Stomach (tissue), 8 donors: ENCODE measurements at regions not wholly inside any gene's neighbourhood (a gene's known extent, or its start where the extent isn't known, plus 50 kb on each side); places are given as distances from the start of the nearest gene placed in this dataset.

Source experiments
- DNase-seq, 2 donors: peaks; one replicate each; pipeline versions ENCODE4 v3.0.0 to v3.0.0-alpha.2; 2013 to 2019
- H3K27ac ChIP-seq, 5 donors: fragments of 200-600 bp in 4 of 5; sonication (generic) in 4 of 5; one replicate each; pipeline ENCODE4 v1.5.1; 2013 to 2019; ENCODE audit warnings: mild to moderate bottlenecking in 1 of 5, moderate library complexity in 1 of 5
- H3K27me3 ChIP-seq, 3 donors: fragments of 200-600 bp; sonication (generic); one replicate each; pipeline ENCODE4 v1.5.1; 2017 to 2019; ENCODE audit warnings: mixed run types in 1 of 3
- H3K36me3 ChIP-seq, 4 donors: fragments of 200-600 bp; sonication (generic); 1 replicate in 3 of 4; 2 replicates in 1 of 4; pipeline ENCODE4 v1.5.1; 2016 to 2019
- H3K4me1 ChIP-seq, 4 donors: fragments of 200-600 bp; sonication (generic); one replicate each; pipeline ENCODE4 v1.5.1; 2016 to 2019
- H3K4me3 ChIP-seq, 4 donors: fragments of 200-600 bp; sonication (generic) in 3 of 4; one replicate each; pipeline ENCODE4 v1.5.1; 2016 to 2019; ENCODE audit warnings: mild to moderate bottlenecking in 1 of 4
- H3K9me3 ChIP-seq, 4 donors: fragments of 200-600 bp; sonication (generic); one replicate each; pipeline ENCODE4 v1.5.1; 2016 to 2019
- CTCF ChIP-seq, 7 experiments: fragments of 450-650 bp in 4 of 7; fragments of 200-600 bp in 3 of 7; sonication (generic) in 3 of 7; IDR thresholded peaks; one replicate each; pipeline ENCODE4 v1.5.1; 2016 to 2019; ENCODE audit warnings: antibody characterized with exemption in 7 of 7, control low read depth in 2 of 7, mild to moderate bottlenecking in 1 of 7
- EP300 ChIP-seq: sonication (generic); formaldehyde crosslinking; IDR thresholded peaks from one replicate; pipeline ENCODE4 v1.6.1; 2017; ENCODE audit warnings: antibody characterized with exemption
- POLR2A ChIP-seq, 4 donors: fragments of 450-650 bp; IDR thresholded peaks; one replicate each; pipeline ENCODE4 v1.6.1; 2016; ENCODE audit warnings: antibody characterized with exemption in 4 of 4, control low read depth in 2 of 4, mild to moderate bottlenecking in 1 of 4, moderate library complexity in 1 of 4
- POLR2AphosphoS5 ChIP-seq, 3 donors: sonication (generic); formaldehyde crosslinking; IDR thresholded peaks; one replicate each; pipeline ENCODE4 v1.6.1; 2016; ENCODE audit warnings: antibody characterized with exemption in 3 of 3
- WGBS, 5 donors: extraction: QIAGEN DNeasy Blood & Tissue Kit in 3 of 5; methylation state at CpG; one replicate each; pipeline versions ENCODE4 v1.1.5 to v1.1.7; 2013 to 2018; 5-methylcytosine and 5-hydroxymethylcytosine counted together
- intact Hi-C: fragments of 100-400 bp; cut with DNase I; formaldehyde crosslinking; loops from one replicate; pipeline ENCODE4 v1.15.1; 2023; ENCODE audit warnings: low total_unique reads
- donor health status: healthy with polysubstance abuse.
- donor health status: Bipolar disorder and iron deficiency.
- donor health status: healthy.

GRCh38 chr5:174317256-174317894, 271.9 kb downstream of the NSG2 start:
- Histone ChIP-seq H3K27ac (no peak overlapping the region), H3K27me3 (peaks cover 0 to 75% (median 22%) of the 10 kb centered on the region in 3 donors), H3K36me3 (no peaks in the 10 kb centered on the region), H3K4me3 (no peak overlapping the region), H3K9me3 (no peaks in the 10 kb centered on the region), H3K4me1 (peaks cover 0 to 2% (median under 1%) of the 10 kb centered on the region in 4 donors)
- WGBS, 5 donors = 10 to 27% (median 17%) methylated on average over 11 of the region's 11 CpGs
- DNase-seq = peak in 1 of 2 donors; percentile 73
- intact Hi-C loops = loop anchor here (10.0 kb wide), 2 partner anchors 263 to 1023 kb away; no protein-coding TSS in a partner anchor
- no peak for TF ChIP-seq POLR2AphosphoS5 (IDR thresholded peaks at IDR 0.05)
- TF ChIP-seq POLR2A (IDR thresholded peaks at IDR 0.05) = no peak
- peak in 5 of 7 experiments; percentile 31 to 47 (median 36) for TF ChIP-seq CTCF (IDR thresholded peaks at IDR 0.05)
- no peak for TF ChIP-seq EP300

- DNase-seq = no peak
- H3K27me3 ChIP-seq = peaks cover 0 to 73% (median 21%) of the 10 kb centered on the region in 3 donors
- no peak overlapping the region for H3K27ac ChIP-seq
- TF ChIP-seq CTCF (IDR thresholded peaks at IDR 0.05) = no peak
- no peak for TF ChIP-seq POLR2A (IDR thresholded peaks at IDR 0.05)
- no peak for TF ChIP-seq POLR2AphosphoS5 (IDR thresholded peaks at IDR 0.05)
- no peak for TF ChIP-seq EP300
- H3K4me1 ChIP-seq = no peaks in the 10 kb centered on the region
- no peaks in the 10 kb centered on the region for H3K36me3 ChIP-seq
- intact Hi-C loops = loop anchor here (10.0 kb wide), 2 partner anchors 264 to 1024 kb away; no protein-coding TSS in a partner anchor
- no peak overlapping the region for H3K4me3 ChIP-seq
- no peaks in the 10 kb centered on the region for H3K9me3 ChIP-seq
These were observed 273.1 kb downstream of the NSG2 start for GRCh38 chr5:174318578-174318977.

- peaks cover 0 to 71% (median 21%) of the 10 kb centered on the region in 3 donors for H3K27me3 ChIP-seq
- H3K4me3 ChIP-seq = no peak overlapping the region
- WGBS, 5 donors = 75 to 82% (median 81%) methylated on average over 8 to 9 of the region's 9 CpGs
- no peaks in the 10 kb centered on the region for H3K9me3 ChIP-seq
- H3K4me1 ChIP-seq = no peaks in the 10 kb centered on the region
- no peak for DNase-seq
- H3K36me3 ChIP-seq = no peaks in the 10 kb centered on the region
- intact Hi-C loops = loop anchor here (10.0 kb wide), 2 partner anchors 265 to 1025 kb away; no protein-coding TSS in a partner anchor
- TF ChIP-seq POLR2A (IDR thresholded peaks at IDR 0.05) (no peak), CTCF (IDR thresholded peaks at IDR 0.05) (no peak), EP300 (no peak), POLR2AphosphoS5 (IDR thresholded peaks at IDR 0.05) (no peak)
- no peak overlapping the region for H3K27ac ChIP-seq
These were observed 274.0 kb downstream of the NSG2 start for GRCh38 chr5:174319551-174319950.

GRCh38 chr5:174320051-174320450, 274.5 kb downstream of the NSG2 start:
- no peak overlapping the region for H3K27ac ChIP-seq
- H3K36me3 ChIP-seq = no peaks in the 10 kb centered on the region
- 26 to 47% (median 35%) methylated on average over 5 to 6 of the region's 6 CpGs for WGBS, 5 donors
- no peak for DNase-seq
- intact Hi-C loops = no loop called here
- no peak for TF ChIP-seq POLR2AphosphoS5 (IDR thresholded peaks at IDR 0.05)
- no peak for TF ChIP-seq EP300
- no peak for TF ChIP-seq CTCF (IDR thresholded peaks at IDR 0.05)
- no peak for TF ChIP-seq POLR2A (IDR thresholded peaks at IDR 0.05)
- H3K4me3 ChIP-seq = no peak overlapping the region
- H3K4me1 ChIP-seq = no peaks in the 10 kb centered on the region
- H3K9me3 ChIP-seq = no peaks in the 10 kb centered on the region
- peaks cover 0 to 67% (median 21%) of the 10 kb centered on the region in 3 donors for H3K27me3 ChIP-seq
